Spinal cord (tissue), 9 donors: ENCODE measurements at regions not wholly inside any gene's neighbourhood (a gene's known extent, or its start where the extent isn't known, plus 50 kb on each side); places are given as distances from the start of the nearest gene placed in this dataset.
A peak's percentile ranks its signal among the peaks of the same experiment; 100 is the strongest.

Source experiments
- DNase-seq, 6 donors: peaks; one replicate each; pipeline versions ENCODE4 v3.0.0 to v3.0.0-alpha.2; 2013 to 2015; ENCODE audit warnings: low spot score in 6 of 6, low read depth in 4 of 6
- H3K27ac ChIP-seq: one replicate; pipeline ENCODE4 v1.5.1; 2013; ENCODE audit warnings: low read depth, low read length, control low read depth
- H3K27me3 ChIP-seq: one replicate; pipeline ENCODE4 v1.6.1; 2013; ENCODE audit warnings: low read length; ENCODE audit not compliant: control insufficient read depth, insufficient read depth
- H3K36me3 ChIP-seq: one replicate; pipeline ENCODE4 v1.6.1; 2013; ENCODE audit warnings: low read length; ENCODE audit not compliant: control insufficient read depth, insufficient read depth
- H3K4me1 ChIP-seq: one replicate; pipeline ENCODE4 v1.6.1; 2013; ENCODE audit warnings: low read length; ENCODE audit not compliant: control insufficient read depth, insufficient read depth
- H3K4me3 ChIP-seq: one replicate; pipeline ENCODE4 v1.5.1; 2013; ENCODE audit warnings: low read depth, low read length, control low read depth
- H3K9me3 ChIP-seq: one replicate; pipeline ENCODE4 v1.6.1; 2013; ENCODE audit warnings: low read length; ENCODE audit not compliant: control insufficient read depth, insufficient read depth
- WGBS: methylation state at CpG from one replicate; pipeline ENCODE4 v1.1.5; 2013; ENCODE audit warnings: missing lambda C conversion rate; ENCODE audit not compliant: insufficient coverage; 5-methylcytosine and 5-hydroxymethylcytosine counted together
- donor health status: healthy.

GRCh38 chr14:71593966-71594365, 338.3 kb upstream of the RGS6 start:
- no peaks in the 10 kb centered on the region for H3K9me3 ChIP-seq
- H3K4me3 ChIP-seq = no peak overlapping the region
- H3K4me1 ChIP-seq = peaks cover 3% of the 10 kb centered on the region
- H3K27me3 ChIP-seq = no peaks in the 10 kb centered on the region
- DNase-seq = no peak
- no peak overlapping the region for H3K27ac ChIP-seq
- WGBS = no CpG with 5 or more reads among the region's 1 CpG
- no peaks in the 10 kb centered on the region for H3K36me3 ChIP-seq

GRCh38 chr14:71594821-71595220, 337.4 kb upstream of the RGS6 start:
- 100% methylated on average over 1 of the region's 3 CpGs for WGBS
- Histone ChIP-seq H3K36me3 (no peaks in the 10 kb centered on the region), H3K4me3 (no peak overlapping the region)

GRCh38 chr14:71595441-71595840, 336.8 kb upstream of the RGS6 start:
- Histone ChIP-seq H3K9me3 (peaks cover 8% of the 10 kb centered on the region), H3K36me3 (no peaks in the 10 kb centered on the region), H3K27me3 (no peaks in the 10 kb centered on the region), H3K4me3 (no peak overlapping the region), H3K4me1 (peaks cover 3% of the 10 kb centered on the region), H3K27ac (no peak overlapping the region)
- 63% methylated on average over 3 of the region's 3 CpGs for WGBS
- peak in 1 of 6 donors; percentile 55 for DNase-seq

More at GRCh38 chr14:71594821-71595220, 337.4 kb upstream of the RGS6 start:
- no peak overlapping the region for H3K27ac ChIP-seq
- peaks cover 3% of the 10 kb centered on the region for H3K4me1 ChIP-seq
- DNase-seq = peak in 2 of 6 donors; percentile 32 to 77
- H3K27me3 ChIP-seq = no peaks in the 10 kb centered on the region
- H3K9me3 ChIP-seq = peaks cover 3% of the 10 kb centered on the region

- WGBS = 86% methylated on average over 1 of the region's 2 CpGs
- H3K27me3 ChIP-seq = no peaks in the 10 kb centered on the region
- peaks cover 10% of the 10 kb centered on the region for H3K9me3 ChIP-seq
- no peak overlapping the region for H3K4me3 ChIP-seq
- H3K27ac ChIP-seq = no peak overlapping the region
- no peak for DNase-seq
- peaks cover 3% of the 10 kb centered on the region for H3K4me1 ChIP-seq
- no peaks in the 10 kb centered on the region for H3K36me3 ChIP-seq
These were observed 334.8 kb upstream of the RGS6 start for GRCh38 chr14:71597287-71597920.

GRCh38 chr14:71597955-71598660, 334.1 kb upstream of the RGS6 start:
- peaks cover 10% of the 10 kb centered on the region for H3K9me3 ChIP-seq
- WGBS = 94% methylated on average over 2 of the region's 4 CpGs
- no peaks in the 10 kb centered on the region for H3K27me3 ChIP-seq
- peaks cover 3% of the 10 kb centered on the region for H3K4me1 ChIP-seq
- H3K4me3 ChIP-seq = no peak overlapping the region
- H3K36me3 ChIP-seq = no peaks in the 10 kb centered on the region
- no peak for DNase-seq
- H3K27ac ChIP-seq = no peak overlapping the region

GRCh38 chr14:71600309-71600708, 331.9 kb upstream of the RGS6 start:
- no peaks in the 10 kb centered on the region for H3K27me3 ChIP-seq
- peaks cover 10% of the 10 kb centered on the region for H3K9me3 ChIP-seq
- no CpG with 5 or more reads among the region's 2 CpGs for WGBS
- no peak for DNase-seq
- H3K36me3 ChIP-seq = no peaks in the 10 kb centered on the region
- H3K27ac ChIP-seq = no peak overlapping the region
- no peak overlapping the region for H3K4me3 ChIP-seq
- no peaks in the 10 kb centered on the region for H3K4me1 ChIP-seq

- 94% methylated on average over 5 of the region's 5 CpGs for WGBS
These were observed 329.7 kb upstream of the RGS6 start for GRCh38 chr14:71602524-71602923.

GRCh38 chr14:71604231-71604630, 328.0 kb upstream of the RGS6 start:
- no peaks in the 10 kb centered on the region for H3K4me1 ChIP-seq
- H3K27ac ChIP-seq = no peak overlapping the region
- no peaks in the 10 kb centered on the region for H3K36me3 ChIP-seq
- no peak for DNase-seq
- H3K4me3 ChIP-seq = no peak overlapping the region
- peaks cover 10% of the 10 kb centered on the region for H3K9me3 ChIP-seq
- no peaks in the 10 kb centered on the region for H3K27me3 ChIP-seq

More at GRCh38 chr14:71602524-71602923, 329.7 kb upstream of the RGS6 start:
- H3K4me1 ChIP-seq = no peaks in the 10 kb centered on the region
- peaks cover 10% of the 10 kb centered on the region for H3K9me3 ChIP-seq
- H3K27me3 ChIP-seq = no peaks in the 10 kb centered on the region
- H3K27ac ChIP-seq = no peak overlapping the region
- H3K4me3 ChIP-seq = no peak overlapping the region
- H3K36me3 ChIP-seq = no peaks in the 10 kb centered on the region
- no peak for DNase-seq

- H3K36me3 ChIP-seq = no peaks in the 10 kb centered on the region
- no peaks in the 10 kb centered on the region for H3K4me1 ChIP-seq
- H3K9me3 ChIP-seq = no peaks in the 10 kb centered on the region
- DNase-seq = no peak
- no peak overlapping the region for H3K27ac ChIP-seq
- H3K4me3 ChIP-seq = no peak overlapping the region
- WGBS = 96% methylated on average over 5 of the region's 5 CpGs
- H3K27me3 ChIP-seq = no peaks in the 10 kb centered on the region
These were observed 326.2 kb upstream of the RGS6 start for GRCh38 chr14:71606064-71606463.

GRCh38 chr14:71606575-71606974, 325.7 kb upstream of the RGS6 start:
- H3K27ac ChIP-seq = no peak overlapping the region
- H3K4me1 ChIP-seq = no peaks in the 10 kb centered on the region
- no peaks in the 10 kb centered on the region for H3K9me3 ChIP-seq
- H3K4me3 ChIP-seq = no peak overlapping the region
- H3K36me3 ChIP-seq = no peaks in the 10 kb centered on the region
- no peaks in the 10 kb centered on the region for H3K27me3 ChIP-seq
- DNase-seq = no peak
- WGBS = no CpG with 5 or more reads among the region's 5 CpGs
